NCI-H446 (cell line): ENCODE measurements at regions not wholly inside any gene's neighbourhood (a gene's known extent, or its start where the extent isn't known, plus 50 kb on each side); places are given as distances from the start of the nearest gene placed in this dataset.

Experiments
- DNase-seq, 2 experiments: peaks; one replicate each; lab custom pipeline; 2025; lab: John Stamatoyannopoulos, UW

DNA sequence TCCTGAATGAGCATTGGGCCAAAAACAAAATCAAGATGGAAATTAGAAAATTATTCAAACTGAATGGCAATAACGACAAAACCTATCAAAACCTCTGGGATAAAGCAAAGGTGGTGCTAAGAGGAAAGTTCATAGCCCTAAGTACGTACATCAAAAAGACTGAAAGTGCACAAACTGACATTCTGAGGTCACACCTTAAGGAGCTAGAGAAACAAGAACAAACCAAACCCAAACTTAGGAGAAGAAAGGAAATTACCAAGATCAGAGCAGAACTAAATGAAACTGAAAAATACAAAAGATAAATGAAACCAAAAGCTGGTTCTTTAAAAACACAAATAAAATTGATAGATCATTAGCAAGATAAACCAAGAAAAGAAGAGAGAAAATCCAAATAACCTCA, 1543.5 kb upstream of the ACVR2A start:
- no peak for DNase-seq

DNA sequence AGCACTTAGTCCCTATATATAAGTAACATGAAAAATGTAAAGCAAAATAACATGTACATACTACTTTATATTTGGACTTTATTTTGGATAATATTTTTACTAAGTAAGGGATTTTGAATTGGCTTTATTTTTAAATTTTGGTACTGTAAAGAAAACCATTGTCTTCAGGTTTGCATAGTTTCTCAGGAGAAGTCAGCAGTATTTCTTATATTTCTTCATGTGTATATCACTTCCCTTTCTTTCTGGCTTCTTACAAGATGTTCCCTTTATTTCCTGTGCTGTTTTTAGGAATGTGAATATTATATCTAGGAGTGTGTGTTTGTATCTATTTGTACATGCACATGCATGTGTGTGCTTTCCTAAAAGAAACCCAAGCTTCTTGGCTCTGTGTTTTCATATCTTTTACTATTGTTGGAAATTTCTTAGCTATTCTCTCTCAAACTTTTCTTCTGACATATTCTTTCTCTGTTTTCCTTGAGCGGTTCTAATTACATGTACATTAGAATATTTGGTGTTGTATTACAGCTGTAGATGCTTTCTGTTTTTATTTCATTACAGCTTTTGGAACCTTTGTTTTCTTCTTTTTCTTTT, 1549.7 kb upstream of the ACVR2A start:
- DNase-seq, result no peak

- no peak for DNase-seq
These were observed 1557.5 kb upstream of the ACVR2A start for GRCh38 chr2:146287281-146287680.

GRCh38 chr2:146278881-146279280, 1565.9 kb upstream of the ACVR2A start:
- no peak for DNase-seq

DNA sequence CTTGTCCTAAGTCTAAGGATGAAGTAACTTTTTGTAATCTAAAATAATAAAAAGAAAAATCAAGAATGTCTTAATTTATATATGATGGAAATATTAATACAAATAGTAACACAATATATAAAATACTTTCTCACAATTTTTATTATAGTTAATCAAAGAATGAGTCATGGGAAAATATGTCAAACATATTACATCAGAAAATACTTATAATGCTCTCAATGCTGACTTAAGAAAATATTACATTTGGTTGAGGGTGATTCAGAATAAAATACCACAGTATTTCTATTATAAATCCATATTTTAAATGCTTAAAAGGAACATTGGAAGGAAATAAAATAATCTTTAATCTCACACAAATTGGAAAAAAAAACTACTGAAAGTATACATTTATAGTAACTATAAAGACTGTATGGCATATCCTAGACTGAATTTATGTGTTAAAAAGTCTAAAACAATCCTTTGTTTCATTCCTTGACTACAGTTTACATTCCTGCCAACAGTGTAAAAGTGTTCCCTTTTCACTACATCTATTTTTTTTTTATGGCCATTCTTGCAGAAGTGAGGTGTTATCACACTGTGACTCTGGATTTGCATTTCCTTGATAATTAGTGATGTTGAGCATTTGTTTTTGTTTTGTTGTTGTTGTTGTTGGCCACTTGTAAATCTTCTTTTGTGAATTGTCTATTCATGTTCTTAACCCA, 1573.5 kb upstream of the ACVR2A start:
- DNase-seq, result no peak

DNA sequence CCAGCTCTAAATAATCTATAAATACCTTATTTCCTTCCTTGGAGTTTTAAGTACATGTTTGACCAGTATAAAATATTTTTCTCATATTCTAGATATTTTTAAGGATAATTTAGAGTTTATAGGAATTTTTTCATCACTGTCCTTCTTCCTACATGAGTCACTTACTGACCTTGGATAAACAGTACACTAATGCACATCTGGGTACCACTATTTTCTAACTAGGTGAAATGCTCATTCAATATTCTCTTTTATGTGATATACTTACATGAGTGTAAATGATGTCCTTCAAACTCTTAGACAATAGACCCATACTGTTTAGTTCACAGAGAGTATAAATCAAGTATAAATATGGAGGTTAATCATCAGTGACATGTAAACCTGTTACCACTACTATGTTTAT, 1574.2 kb upstream of the ACVR2A start:
- no peak for DNase-seq

- DNase-seq, result no peak
These were observed 1577.7 kb upstream of the ACVR2A start for GRCh38 chr2:146267093-146267492.

- DNase-seq, result no peak
These were observed 1579.2 kb upstream of the ACVR2A start for GRCh38 chr2:146265656-146266055.

GRCh38 chr2:146262606-146263005, 1582.2 kb upstream of the ACVR2A start:
- no peak for DNase-seq

DNA sequence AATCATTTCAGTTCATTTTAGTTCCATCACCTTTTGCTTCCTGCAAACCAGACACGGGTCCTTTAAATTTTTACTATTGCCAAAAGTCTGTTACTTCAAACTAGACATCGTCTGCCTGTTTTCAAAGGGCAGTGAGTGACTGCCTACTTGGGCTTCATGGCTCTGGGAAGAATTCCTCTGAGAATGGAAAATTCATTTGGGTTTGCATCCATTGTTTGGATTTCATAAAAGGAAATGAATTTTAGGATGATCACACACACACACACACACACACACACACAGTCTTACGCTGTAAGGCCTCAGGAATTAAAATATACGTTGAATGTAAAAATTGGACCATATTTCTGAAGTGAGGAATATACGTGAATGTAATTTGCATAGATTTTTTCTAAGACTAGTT, 1584.3 kb upstream of the ACVR2A start:
- peak in 1 of 2 experiments; percentile 19 for DNase-seq

DNA sequence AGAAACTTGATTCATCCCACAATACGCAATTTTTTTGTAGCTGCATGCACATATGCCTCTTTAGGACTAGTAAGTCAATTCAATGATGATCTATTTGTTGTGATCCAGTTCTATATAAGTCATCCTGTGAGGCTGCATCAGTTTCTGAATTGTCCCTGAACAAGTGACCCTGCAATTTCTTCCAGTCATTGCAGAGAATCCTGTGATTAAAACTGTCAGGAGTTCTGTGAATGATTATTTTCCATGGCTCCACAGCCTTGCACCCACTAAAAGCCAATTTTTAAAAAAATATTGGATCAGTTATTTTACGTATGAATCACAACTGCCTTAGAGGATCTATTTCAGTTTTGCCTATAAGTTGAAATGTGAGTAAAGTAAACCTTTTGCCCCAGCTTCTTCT, 1585.0 kb upstream of the ACVR2A start:
- DNase-seq, result no peak

DNA sequence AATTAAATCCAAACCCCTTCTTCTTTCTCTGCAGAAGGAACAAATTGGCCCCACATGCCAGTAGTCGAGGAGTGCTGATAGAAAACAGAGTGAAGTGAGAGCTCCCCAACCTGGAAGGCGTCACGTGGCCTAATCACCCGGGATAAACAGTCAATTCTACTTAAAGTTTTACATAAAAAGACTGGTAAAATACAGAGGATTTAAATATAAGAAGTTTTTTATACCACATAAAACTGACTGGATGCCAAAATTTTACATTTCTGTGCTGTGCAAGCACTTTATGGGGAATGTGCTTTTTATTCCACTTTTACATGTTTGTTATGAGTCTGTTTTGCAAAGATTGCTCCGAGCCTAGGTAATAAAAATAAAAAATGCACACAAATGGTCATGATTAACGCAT, 1586.8 kb upstream of the ACVR2A start:
- DNase-seq, result no peak

DNA sequence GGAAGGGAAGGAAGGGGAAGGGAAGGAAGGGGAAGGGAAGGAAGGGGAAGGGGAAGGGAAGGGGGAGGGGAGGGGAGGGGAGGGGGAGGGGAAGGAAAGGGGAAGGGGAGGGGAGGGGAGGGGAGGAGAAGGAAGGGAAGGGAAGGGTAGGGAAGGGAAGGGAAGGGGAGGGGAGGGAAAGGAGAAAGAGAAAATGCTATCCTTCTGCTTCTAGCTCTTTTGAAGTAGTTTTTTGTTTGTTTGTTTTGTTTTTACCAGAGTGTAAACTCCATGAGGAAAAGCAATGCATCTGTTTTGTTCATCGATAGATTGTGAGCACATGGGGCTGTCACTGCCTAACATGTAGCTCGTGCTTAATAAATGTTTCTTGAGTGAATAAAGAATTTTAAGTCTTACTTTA, 1592.7 kb upstream of the ACVR2A start:
- no peak for DNase-seq

DNA sequence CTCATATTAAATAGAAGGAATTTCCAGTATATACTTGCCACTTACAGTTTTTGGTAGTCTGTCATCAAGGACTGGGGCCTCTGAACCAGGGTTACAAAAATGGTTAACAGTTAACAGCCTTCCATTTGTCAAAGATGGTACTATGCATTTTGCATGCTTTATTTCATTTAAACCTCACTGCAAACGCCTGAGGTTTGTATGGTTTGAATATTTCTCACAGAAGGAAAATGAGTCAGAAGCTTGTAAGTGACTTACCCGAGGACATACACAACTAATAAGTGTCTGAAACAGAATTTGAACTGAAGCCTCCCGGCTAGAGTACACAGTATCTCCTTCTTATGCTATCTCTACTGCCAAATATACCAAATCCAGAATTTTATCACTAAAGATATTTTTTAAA, 1593.5 kb upstream of the ACVR2A start:
- no peak for DNase-seq

DNA sequence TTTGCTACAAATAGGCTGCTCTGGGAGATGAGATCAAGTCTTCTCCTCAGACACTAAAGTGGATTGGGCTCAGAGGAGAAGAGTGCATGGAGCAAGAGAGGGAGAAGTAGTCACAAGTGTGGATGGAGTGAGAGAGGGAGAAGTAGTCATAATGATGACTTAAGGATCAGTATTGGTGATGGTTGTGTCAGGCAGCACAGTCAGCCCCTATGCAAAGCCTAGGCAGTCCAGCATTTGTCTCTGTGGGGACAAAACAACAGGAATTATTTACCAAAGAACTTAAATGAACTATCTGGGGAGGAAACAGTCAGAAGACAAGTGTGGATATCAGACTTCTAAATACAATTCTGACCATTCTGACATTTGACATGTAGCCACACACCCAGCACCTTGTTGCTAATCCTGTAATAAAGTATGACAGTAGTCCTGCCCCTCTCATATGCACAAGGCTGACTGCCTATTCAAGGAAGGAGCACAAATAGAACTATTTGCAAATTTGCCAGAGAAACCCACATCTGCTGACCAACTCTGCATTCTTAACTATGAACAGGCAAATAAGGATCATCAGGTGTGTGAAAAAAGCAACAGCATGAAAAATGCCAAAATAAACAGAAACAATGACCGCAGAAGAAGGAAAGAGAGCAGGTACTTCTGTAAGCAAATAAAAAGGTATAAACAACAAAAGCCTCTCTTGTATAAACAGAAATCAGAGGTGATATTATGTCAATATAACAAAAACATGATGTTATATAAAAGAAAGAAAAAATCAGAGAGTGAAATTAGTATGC, 1597.9 kb upstream of the ACVR2A start:
- DNase-seq, result no peak

DNA sequence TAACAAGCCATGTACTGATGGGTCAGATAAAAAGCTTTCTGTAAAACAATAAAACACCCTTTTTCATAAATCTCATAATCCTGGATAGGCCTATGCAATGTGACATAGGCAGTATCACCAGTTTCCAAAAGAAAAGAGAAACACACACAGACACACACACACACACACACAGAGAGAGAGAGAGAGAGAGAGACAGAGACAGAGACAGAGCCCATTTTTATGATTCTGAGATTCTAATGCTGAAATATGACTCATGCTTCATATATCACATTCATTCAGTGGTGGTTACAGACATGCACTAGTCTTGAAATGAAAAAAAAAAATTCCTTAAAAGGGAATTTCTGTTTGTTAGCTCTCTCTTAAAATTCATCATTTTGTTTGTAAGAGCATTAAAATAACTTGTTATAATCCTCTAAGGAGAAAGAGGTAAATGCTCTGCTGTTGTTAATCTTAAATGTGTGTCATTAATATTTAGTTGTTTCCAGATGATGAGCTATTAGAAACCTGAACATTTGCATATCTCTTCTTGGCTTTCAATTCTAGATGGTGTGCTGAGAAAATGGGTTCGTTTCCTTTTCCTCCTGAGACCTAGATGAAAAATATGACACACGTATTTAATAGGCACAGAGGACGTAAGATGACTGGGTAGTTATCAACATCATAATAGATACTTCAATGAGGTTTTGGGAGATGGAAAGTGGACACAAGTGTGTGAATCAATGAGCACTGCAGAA, 1598.7 kb upstream of the ACVR2A start:
- no peak for DNase-seq

- DNase-seq, result no peak
These were observed 1600.0 kb upstream of the ACVR2A start for GRCh38 chr2:146244830-146245229.

DNA sequence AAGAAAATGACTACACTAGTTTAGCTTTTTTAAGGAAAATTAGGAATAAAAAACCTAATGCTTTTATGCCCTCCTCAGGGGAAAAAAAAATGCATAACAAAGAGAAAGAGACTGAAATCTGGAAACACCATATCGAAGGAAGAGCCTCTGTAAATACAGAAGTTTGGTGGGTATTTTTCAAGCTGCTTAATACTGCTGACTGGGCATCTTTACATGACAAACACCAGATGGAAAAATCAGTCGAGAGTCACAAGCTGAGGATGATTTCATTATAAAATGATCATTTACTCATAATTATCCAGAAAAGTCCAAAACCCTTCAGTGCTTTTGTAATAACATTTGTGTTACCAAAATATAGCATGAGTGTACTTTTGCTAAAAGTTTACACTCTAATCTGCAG, 1600.7 kb upstream of the ACVR2A start:
- peak in 1 of 2 experiments; percentile 42 for DNase-seq

- DNase-seq, result no peak
These were observed 1603.8 kb upstream of the ACVR2A start for GRCh38 chr2:146241023-146241422.

DNA sequence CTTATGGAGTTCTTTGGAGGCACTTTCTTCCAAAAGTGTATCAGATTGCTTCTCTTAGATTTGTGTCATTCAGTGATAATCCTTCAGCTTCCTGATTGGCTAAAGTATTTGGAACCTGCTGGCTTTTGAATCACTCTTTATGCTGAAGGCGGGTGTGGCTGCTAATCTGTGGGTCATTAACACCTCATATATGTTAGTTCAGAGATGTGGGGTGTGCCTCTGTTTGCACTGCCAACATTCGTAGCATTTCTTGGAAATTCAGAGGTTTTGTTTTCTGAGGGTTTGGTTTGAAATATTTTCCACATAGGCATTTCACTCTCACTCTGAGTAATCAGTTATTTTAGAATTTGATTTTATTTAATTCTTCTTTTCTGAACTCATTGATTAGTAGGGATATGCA, 1604.4 kb upstream of the ACVR2A start:
- DNase-seq, result no peak

DNA sequence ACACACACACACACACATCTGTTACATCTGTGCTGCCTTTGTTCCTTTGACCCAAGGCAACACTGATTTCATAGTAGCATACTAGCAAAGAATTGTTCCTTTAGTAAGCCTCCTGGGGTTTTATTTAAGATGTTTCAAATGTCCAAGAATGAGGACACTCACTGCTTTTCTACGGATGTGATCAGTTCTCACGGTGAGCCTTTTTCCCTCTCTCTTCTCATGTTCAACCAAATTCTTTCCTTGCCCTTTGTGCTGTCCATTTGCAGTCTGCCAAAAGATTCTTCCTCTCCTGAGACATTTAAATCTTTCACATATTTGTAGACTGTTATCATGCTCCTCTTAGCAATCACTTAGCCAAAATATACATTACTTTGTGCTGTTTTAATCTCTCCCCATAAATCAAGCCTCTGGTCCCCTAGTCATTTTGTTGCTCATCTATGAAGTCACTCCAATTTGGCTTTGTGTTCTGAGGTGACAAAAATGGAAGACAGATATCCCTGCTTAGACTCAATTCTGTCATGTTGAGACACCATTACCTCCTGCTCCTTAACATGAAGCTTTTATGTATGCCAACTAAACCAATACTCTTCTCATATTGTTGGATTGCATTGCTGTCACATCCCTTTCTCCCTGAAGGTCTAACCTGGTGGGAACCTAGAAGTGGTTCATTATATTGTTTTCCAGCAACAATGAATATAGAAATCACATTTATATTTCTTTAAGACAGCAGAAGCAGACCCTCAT, 1605.3 kb upstream of the ACVR2A start:
- no peak for DNase-seq
